ENCODE measurements at regions not wholly inside any gene's neighbourhood (a gene's known extent, or its start where the extent isn't known, plus 50 kb on each side); places are given as distances from the start of the nearest gene placed in this dataset.
"Not testable (repeated sequence)": the region's sequence is repeated elsewhere in the genome, so short reads cannot be mapped to it uniquely, and the experiment has no call there.

DNA sequence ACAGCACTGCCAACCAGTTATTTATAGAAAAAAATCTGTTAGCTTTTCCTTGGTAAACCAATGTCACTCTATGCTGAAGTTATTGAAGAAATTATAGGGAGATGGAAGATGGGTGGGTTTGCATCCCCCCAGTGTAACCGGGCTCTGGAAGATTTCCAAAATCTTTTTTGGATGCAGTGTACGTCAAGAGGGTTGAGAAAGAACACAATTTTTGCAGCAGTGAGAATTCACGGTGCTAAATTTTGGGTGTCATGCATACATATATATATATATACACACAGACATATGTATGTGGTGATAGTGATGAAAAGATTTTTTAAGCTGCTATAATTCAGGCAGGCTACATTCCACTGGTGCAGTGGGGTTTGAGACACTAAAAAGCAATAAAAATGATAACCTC lies 91.4 kb upstream of the MAGI3 start:
- DNase-seq (ENCODE audit: low read depth in 2 of 2): no peak

DNA sequence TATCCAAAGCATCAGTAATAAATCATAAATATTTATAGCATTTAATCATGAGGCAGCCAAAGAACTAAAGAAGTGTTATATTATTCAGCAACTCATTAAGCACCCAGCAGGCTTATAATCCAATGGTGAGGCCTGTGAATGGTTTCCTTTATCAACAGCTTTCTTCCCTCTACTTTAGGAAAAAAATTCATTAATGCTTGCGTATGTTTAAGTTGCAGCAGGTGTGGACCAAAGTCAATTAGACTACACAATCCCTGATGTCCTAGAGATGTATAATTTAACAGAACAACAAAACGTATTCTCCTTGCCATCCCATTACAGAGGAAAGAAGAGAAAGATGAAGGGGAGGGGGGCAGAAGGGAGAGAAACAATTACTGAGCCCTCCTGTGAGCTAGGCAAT lies 87.7 kb upstream of the MAGI3 start:
- DNase-seq (ENCODE audit: low read depth in 2 of 2): no peak

DNA sequence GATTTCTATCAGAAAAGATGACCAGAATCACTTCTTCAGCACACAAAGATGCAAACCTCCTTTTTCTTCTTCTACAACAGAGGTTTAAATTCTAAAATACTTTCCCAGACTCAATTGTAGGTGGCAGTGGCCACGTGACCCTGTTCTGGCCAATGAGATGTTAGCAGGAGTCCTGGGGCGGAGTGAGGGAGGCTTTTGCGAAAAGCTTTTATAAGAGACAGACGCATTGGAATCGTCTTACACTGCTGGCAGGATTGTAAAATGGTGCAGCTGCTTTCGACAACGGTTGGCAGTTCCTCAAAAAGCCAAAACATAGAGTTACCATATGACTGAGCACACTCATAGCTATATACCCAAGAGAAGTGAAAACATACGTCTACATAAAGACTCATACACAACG lies 87.0 kb upstream of the MAGI3 start:
- no peak for DNase-seq (ENCODE audit: low read depth in 2 of 2)

DNA sequence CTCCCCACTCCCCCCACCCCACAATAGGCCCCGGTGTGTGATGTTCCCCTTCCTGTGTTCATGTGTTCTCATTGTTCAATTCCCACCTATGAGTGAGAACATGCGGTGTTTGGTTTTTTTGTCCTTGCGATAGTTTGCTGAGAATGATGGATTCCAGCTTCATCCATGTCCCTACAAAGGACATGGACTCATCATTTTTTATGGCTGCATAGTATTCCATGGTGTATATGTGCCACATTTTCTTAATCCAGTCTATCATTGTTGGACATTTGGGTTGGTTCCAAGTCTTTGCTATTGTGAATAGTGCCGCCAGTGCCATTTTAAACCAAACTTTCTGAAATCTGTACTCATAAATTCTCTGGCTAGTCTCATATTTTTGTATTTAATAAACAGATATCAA lies 85.3 kb upstream of the MAGI3 start:
- not testable (repeated sequence) for DNase-seq (ENCODE audit: low read depth in 2 of 2)

- no peak for DNase-seq (ENCODE audit: low read depth in 2 of 2)
Measured at GRCh38 chr1:113307771-113308445, 82.4 kb upstream of the MAGI3 start.

DNA sequence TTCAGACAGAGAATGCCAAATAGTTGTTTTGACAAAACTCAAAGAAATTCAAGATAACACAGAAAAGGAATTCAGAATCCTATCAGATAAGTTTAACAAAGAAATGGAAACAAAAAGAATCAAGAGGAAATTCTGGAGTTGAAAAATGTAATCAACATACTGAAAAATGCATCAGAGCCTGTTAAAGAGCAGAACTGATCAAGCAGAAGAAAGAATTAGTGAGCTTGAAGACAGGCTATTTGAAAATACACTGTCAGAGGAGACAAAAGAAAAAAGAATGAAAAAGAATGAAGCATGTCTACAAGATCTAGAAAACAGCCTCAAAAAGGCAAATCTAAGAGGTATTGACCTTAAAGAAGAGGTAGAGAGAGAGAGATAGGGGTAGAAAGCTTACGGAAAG lies 77.7 kb upstream of the MAGI3 start:
- DNase-seq (ENCODE audit: low read depth in 2 of 2): not testable (repeated sequence)

DNA sequence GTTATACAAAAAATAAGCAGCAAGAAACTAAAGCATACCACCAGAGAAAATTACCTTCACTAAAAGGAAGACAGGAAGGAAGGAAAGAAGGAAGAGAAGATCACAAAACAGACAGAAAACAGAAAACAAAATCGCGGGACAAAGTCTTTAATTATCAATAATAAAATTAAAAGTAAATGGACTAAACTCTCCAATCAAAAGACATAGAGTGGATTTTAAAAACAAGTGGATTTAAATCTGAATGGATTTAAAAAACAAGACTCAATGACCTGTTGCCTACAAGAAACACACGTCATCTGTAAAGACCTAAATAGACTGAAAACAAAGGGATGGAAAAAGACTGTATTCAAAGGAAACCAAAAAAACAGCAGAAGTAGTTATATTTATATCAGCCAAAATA lies 75.7 kb upstream of the MAGI3 start:
- DNase-seq (ENCODE audit: low read depth in 2 of 2): no peak

DNA sequence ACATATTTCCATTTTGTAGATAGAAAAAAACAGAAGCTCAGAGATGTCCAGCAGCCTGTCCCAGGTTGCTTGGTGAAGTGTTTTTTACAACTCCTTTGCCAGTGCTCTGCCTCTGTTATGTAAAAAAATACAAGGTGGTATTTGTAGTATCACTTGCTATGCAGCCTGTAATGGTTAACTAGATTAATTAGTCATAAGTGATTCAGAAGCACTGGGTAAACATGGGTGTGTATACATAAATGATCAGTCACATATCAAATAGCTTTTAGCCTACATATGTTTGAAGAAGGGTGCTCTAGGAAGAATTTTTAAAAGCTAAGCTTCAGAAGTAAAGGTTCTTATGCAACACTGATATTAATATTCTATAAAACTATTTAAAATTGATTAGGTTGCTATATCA lies 70.0 kb upstream of the MAGI3 start:
- no peak for DNase-seq (ENCODE audit: low read depth in 2 of 2)

GRCh38 chr1:113320972-113321680 lies 69.2 kb upstream of the MAGI3 start:
- no peak for DNase-seq (ENCODE audit: low read depth in 2 of 2)

GRCh38 chr1:113321771-113322387 lies 68.4 kb upstream of the MAGI3 start:
- DNase-seq (ENCODE audit: low read depth in 2 of 2): no peak

DNA sequence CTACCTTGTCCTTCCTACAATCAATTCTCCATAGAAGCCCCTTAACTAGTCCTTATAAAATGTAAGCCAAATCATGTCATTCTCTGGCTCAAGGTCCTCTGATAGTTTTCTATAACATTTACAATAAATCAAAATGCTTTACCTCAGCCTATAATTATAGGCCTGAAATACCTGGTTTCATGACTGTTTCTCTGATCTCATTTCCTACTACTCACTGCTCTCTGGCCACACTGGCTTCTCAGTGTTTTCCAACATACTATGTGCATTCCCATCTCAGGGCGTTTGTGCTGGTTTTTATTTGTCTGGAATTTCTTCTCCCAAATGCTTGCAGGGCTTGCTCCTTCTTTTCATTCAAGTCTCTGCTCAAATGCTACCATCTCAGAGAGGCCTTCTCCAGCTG lies 67.9 kb upstream of the MAGI3 start:
- DNase-seq (ENCODE audit: low read depth in 2 of 2): no peak

DNA sequence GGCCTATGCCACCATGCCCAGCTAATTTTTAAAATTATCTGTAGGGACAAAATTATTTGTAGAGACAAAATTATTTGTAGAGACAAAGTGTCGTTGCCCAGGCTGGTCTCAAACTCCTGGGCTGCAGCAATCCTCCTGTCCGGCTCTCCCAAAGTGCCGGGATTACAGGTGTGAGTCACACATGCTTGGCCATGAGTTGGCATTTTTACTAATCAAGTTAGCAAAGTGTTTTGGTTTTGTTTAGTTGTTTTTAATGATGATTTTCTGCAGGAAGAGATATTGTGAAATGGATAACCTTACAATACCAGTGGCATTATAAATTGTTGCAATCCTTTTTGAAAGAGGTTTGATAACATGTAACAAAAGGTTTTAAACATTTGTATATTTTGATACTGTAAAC lies 65.3 kb upstream of the MAGI3 start:
- no peak for DNase-seq (ENCODE audit: low read depth in 2 of 2)

- no peak for DNase-seq (ENCODE audit: low read depth in 2 of 2)
Measured at GRCh38 chr1:113326976-113327375, 63.3 kb upstream of the MAGI3 start.

GRCh38 chr1:113333056-113333455 lies 57.3 kb upstream of the MAGI3 start:
- no peak for DNase-seq (ENCODE audit: low read depth in 2 of 2)

- no peak for DNase-seq (ENCODE audit: low read depth in 2 of 2)
Measured at GRCh38 chr1:113340038-113340437, 50.3 kb upstream of the MAGI3 start.

Data from dermis microvascular lymphatic vessel endothelial cell (primary cell).